ENCODE measurements at regions not wholly inside any gene's neighbourhood (a gene's known extent, or its start where the extent isn't known, plus 50 kb on each side); places are given as distances from the start of the nearest gene placed in this dataset.
A peak's percentile ranks its signal among the peaks of the same experiment; 100 is the strongest.
"Not testable (repeated sequence)": the region's sequence is repeated elsewhere in the genome, so short reads cannot be mapped to it uniquely, and the experiment has no call there.

GRCh38 chr9:41053666-41054363, 74.7 kb downstream of the FOXD4L6 start:
- H3K79me2 ChIP-seq (ENCODE audit: low read length); H3K9ac ChIP-seq (ENCODE audit: low read length); BruUV-seq (replicated peaks); H3K9me2 ChIP-seq (replicated peaks; ENCODE audit: low read length); ATAC-seq; H3K27ac ChIP-seq (ENCODE audit: low read length); H3F3A ChIP-seq (ENCODE audit: low read length, unreplicated experiment); H3K27me3 ChIP-seq (ENCODE audit: low read length); H4K20me1 ChIP-seq (ENCODE audit: low read length); CTCF ChIA-PET; H2AFZ ChIP-seq (ENCODE audit: low read length); POLR2A ChIA-PET (ENCODE audit: unreplicated experiment); intact Hi-C loops (cut with micrococcal nuclease); H3K4me1 ChIP-seq (ENCODE audit: insufficient read depth, low read length); H3K9me3 ChIP-seq (ENCODE audit: low read length); H3K4me3 ChIP-seq (ENCODE audit: low read length); H3K4me2 ChIP-seq (ENCODE audit: low read length): not testable (repeated sequence)
- peaks cover 21% of the 10 kb centered on the region for H3K36me3 ChIP-seq (ENCODE audit: low read depth, low read length)
- peak; percentile 1 for DNase-seq

DNA sequence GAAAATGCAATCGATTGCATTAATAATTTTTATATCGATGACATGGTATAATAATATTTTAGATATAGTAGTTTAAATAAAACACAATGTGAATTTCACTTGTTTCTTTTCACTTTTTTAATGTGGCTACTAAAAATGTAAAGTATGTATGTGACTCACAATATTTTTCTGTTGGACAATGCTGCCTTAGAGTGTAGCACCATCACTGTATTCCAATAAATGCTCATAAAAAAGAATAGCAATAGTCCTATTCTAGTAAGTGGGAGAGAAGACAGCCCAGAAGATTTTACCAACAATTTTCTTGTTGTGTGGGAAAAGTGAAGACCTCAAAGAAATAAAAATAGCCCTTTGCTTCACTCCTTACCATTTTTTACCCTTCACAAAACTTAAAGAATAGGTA, 79.8 kb downstream of the FOXD4L6 start:
- H3K27ac ChIP-seq (ENCODE audit: low read length); H2AFZ ChIP-seq (ENCODE audit: low read length); H3K4me3 ChIP-seq (ENCODE audit: low read length); H3K9ac ChIP-seq (ENCODE audit: low read length); H3K79me2 ChIP-seq (ENCODE audit: low read length); POLR2A ChIA-PET (ENCODE audit: unreplicated experiment); intact Hi-C loops (cut with micrococcal nuclease); BruUV-seq (replicated peaks); H3K4me2 ChIP-seq (ENCODE audit: low read length); H3K9me2 ChIP-seq (replicated peaks; ENCODE audit: low read length); H4K20me1 ChIP-seq (ENCODE audit: low read length); H3K4me1 ChIP-seq (ENCODE audit: insufficient read depth, low read length); H3K27me3 ChIP-seq (ENCODE audit: low read length); H3F3A ChIP-seq (ENCODE audit: low read length, unreplicated experiment); CTCF ChIA-PET; H3K9me3 ChIP-seq (ENCODE audit: low read length): not testable (repeated sequence)
- H3K36me3 ChIP-seq (ENCODE audit: low read depth, low read length) = peaks cover 39% of the 10 kb centered on the region
- ATAC-seq (peak; percentile 73), DNase-seq (peak; percentile 2)

DNA sequence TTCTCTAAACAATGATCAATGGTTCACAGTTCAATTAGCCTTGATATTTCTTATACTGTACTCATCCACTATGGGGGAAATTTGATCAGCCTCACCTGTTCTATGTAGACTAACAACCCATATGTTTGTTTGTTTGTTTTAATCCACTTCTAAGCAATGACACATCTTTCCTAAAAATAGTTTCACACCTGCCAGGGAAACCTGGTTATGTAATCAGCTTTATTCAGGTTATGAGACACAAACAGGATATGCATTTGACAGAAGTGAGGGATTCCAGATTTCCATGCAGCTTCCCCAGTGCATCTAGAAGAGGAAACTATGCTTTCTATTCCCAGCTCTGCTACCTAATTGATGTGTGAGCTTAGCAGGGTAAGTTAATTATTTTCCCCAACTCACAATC, 80.7 kb downstream of the FOXD4L6 start:
- intact Hi-C loops (cut with micrococcal nuclease); H4K20me1 ChIP-seq (ENCODE audit: low read length); H3K9me2 ChIP-seq (replicated peaks; ENCODE audit: low read length); H2AFZ ChIP-seq (ENCODE audit: low read length); H3K27ac ChIP-seq (ENCODE audit: low read length); H3F3A ChIP-seq (ENCODE audit: low read length, unreplicated experiment); BruUV-seq (replicated peaks); H3K27me3 ChIP-seq (ENCODE audit: low read length); ATAC-seq; H3K9me3 ChIP-seq (ENCODE audit: low read length); H3K4me2 ChIP-seq (ENCODE audit: low read length); H3K4me1 ChIP-seq (ENCODE audit: insufficient read depth, low read length); H3K9ac ChIP-seq (ENCODE audit: low read length); POLR2A ChIA-PET (ENCODE audit: unreplicated experiment); H3K79me2 ChIP-seq (ENCODE audit: low read length); CTCF ChIA-PET; H3K4me3 ChIP-seq (ENCODE audit: low read length): not testable (repeated sequence)
- DNase-seq = peak; percentile 6
- H3K36me3 ChIP-seq (ENCODE audit: low read depth, low read length) = peaks cover 45% of the 10 kb centered on the region

GRCh38 chr9:41044930-41045329, 83.6 kb downstream of the FOXD4L6 start:
- not testable (repeated sequence) for H3K9me3 ChIP-seq (ENCODE audit: low read length)

GRCh38 chr9:41043433-41043832, 85.0 kb downstream of the FOXD4L6 start:
- ATAC-seq; H3K9me2 ChIP-seq (replicated peaks; ENCODE audit: low read length); H3K4me2 ChIP-seq (ENCODE audit: low read length); H3K9me3 ChIP-seq (ENCODE audit: low read length); H3F3A ChIP-seq (ENCODE audit: low read length, unreplicated experiment); intact Hi-C loops (cut with micrococcal nuclease); H4K20me1 ChIP-seq (ENCODE audit: low read length); H3K4me3 ChIP-seq (ENCODE audit: low read length); DNase-seq; H3K27me3 ChIP-seq (ENCODE audit: low read length); H2AFZ ChIP-seq (ENCODE audit: low read length); H3K79me2 ChIP-seq (ENCODE audit: low read length); POLR2A ChIA-PET (ENCODE audit: unreplicated experiment); H3K27ac ChIP-seq (ENCODE audit: low read length); BruUV-seq (replicated peaks); H3K9ac ChIP-seq (ENCODE audit: low read length); CTCF ChIA-PET: not testable (repeated sequence)
- H3K36me3 ChIP-seq (ENCODE audit: low read depth, low read length) = peaks cover 44% of the 10 kb centered on the region
- H3K4me1 ChIP-seq (ENCODE audit: insufficient read depth, low read length) = peaks cover 25% of the 10 kb centered on the region

More at GRCh38 chr9:41044930-41045329, 83.6 kb downstream of the FOXD4L6 start:
- H3K27ac ChIP-seq (ENCODE audit: low read length); H2AFZ ChIP-seq (ENCODE audit: low read length); H4K20me1 ChIP-seq (ENCODE audit: low read length); H3F3A ChIP-seq (ENCODE audit: low read length, unreplicated experiment); POLR2A ChIA-PET (ENCODE audit: unreplicated experiment); intact Hi-C loops (cut with micrococcal nuclease); ATAC-seq; H3K4me2 ChIP-seq (ENCODE audit: low read length); H3K4me3 ChIP-seq (ENCODE audit: low read length); H3K79me2 ChIP-seq (ENCODE audit: low read length); H3K9ac ChIP-seq (ENCODE audit: low read length); CTCF ChIA-PET; BruUV-seq (replicated peaks); H3K9me2 ChIP-seq (replicated peaks; ENCODE audit: low read length); H3K27me3 ChIP-seq (ENCODE audit: low read length): not testable (repeated sequence)
- DNase-seq = peak; percentile 1
- Histone ChIP-seq H3K4me1 (ENCODE audit: insufficient read depth, low read length) (peaks cover 25% of the 10 kb centered on the region), H3K36me3 (ENCODE audit: low read depth, low read length) (peaks cover 44% of the 10 kb centered on the region)

DNA sequence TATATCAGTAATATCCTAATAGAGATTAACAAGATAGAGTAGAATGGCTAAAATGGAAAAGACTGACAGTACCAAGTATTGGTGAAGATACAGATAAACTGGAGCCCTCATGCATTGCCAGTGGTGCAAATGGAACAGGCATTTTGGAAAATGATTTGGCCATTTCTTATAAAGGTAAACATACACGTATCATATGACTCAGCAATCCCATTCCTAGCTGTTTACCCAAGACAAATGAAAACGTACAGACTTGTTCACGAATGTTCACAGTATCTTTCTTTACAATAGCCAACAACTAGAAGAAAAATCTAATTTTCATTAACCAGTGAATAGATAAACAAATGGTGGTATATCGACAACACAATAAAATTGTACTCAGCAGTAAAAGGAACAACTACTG, 86.4 kb downstream of the FOXD4L6 start:
- intact Hi-C loops (cut with micrococcal nuclease); H3F3A ChIP-seq (ENCODE audit: low read length, unreplicated experiment); H3K9me3 ChIP-seq (ENCODE audit: low read length); H3K79me2 ChIP-seq (ENCODE audit: low read length); POLR2A ChIA-PET (ENCODE audit: unreplicated experiment); H3K9me2 ChIP-seq (replicated peaks; ENCODE audit: low read length); BruUV-seq (replicated peaks); H3K9ac ChIP-seq (ENCODE audit: low read length); CTCF ChIA-PET; H4K20me1 ChIP-seq (ENCODE audit: low read length); H3K27me3 ChIP-seq (ENCODE audit: low read length); H2AFZ ChIP-seq (ENCODE audit: low read length): not testable (repeated sequence)
- peak overlapping the region; percentile 61 for H3K4me2 ChIP-seq (ENCODE audit: low read length)
- peaks cover 25% of the 10 kb centered on the region for H3K4me1 ChIP-seq (ENCODE audit: insufficient read depth, low read length)
- peak overlapping the region; percentile 33 for H3K4me3 ChIP-seq (ENCODE audit: low read length)
- ATAC-seq (peak; percentile 56), DNase-seq (peak; percentile 77)
- peaks cover 47% of the 10 kb centered on the region for H3K36me3 ChIP-seq (ENCODE audit: low read depth, low read length)
- peak overlapping the region; percentile 55 for H3K27ac ChIP-seq (ENCODE audit: low read length)
